Stimulated activated CD4-positive, alpha-beta T cell treated with anti-CD3 and anti-CD28 coated beads, Interleukin-15, amount 100 ng/mL, for 1 hour (primary cell): ENCODE measurements at regions not wholly inside any gene's neighbourhood (a gene's known extent, or its start where the extent isn't known, plus 50 kb on each side); places are given as distances from the start of the nearest gene placed in this dataset.

Experiments used
- DNase-seq, 2 donors: peaks; one replicate each; pipeline ENCODE4 v3.0.0-alpha.2; 2020; ENCODE audit warnings: low read depth in 1 of 2, low spot score in 1 of 2

- DNase-seq: no peak
Measured at GRCh38 chr5:87954121-87954520, 314.5 kb downstream of the TMEM161B start.

DNA sequence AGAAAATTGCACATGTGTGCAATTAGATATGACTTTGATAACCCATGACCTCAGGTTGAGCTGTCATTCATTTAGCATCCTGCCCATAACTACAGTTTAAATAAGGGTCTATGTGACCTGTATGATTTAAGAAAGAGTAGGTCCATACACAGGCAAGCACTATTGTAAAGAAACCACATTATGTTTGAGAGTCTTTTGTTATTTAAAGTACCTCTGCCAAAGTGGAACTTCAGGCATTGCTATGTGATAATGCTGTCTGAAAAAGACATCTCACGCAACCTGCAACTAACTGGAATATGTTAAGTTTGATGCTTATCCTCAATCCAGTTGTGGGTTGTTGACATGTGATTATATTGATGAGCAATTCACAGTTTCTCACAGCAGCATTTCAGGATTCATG, 317.0 kb downstream of the TMEM161B start:
- DNase-seq: no peak

DNA sequence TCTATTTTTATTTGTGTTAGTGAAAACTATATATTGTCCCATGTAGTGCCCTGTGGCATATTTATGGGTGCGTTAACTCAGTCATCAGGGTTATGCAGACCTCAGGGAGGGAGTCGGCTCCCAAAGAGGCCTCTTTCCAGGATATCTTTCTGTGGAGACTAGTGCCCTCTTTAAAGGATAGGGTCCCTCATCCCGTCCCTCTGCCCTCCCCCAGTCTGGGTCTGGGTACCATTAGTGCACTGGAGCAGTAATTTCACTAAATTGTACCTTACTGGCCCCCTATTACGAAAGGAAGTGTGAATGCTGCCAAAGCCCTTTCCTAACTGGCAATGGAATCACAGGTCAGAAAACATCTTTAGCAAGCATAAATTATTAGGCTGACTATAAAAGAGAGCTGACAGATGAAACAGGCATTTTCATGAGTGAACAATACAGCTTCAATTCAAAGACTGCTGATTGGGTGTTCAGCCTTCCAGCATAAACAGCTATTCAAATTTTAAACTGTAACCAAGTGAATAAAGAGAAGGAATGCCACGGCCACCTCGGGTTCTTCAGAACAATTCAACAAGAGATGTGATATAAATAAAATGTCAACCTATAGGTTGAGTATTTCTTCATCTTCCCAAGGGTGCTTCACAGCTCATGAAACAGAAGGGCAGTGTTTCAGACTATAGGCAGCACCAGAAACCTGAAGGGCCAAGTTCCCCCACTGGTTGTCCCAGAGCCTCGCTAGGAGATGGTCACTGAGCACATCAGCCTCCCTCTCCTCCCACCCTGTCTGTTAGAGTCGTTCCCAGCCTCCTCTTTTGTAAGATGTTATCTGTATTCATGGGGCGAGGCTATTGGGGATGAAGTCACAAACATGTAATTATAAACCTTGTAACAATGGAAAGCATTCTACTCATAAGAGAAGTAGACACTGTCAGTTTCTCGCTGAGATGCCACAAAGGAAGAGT, 318.7 kb downstream of the TMEM161B start:
- DNase-seq: no peak

- no peak for DNase-seq
Measured at GRCh38 chr5:87948486-87948885, 320.2 kb downstream of the TMEM161B start.

GRCh38 chr5:87946271-87946670, 322.4 kb downstream of the TMEM161B start:
- DNase-seq: no peak

GRCh38 chr5:87945286-87945650, 323.4 kb downstream of the TMEM161B start:
- no peak for DNase-seq

- no peak for DNase-seq
Measured at GRCh38 chr5:87944553-87945285, 323.9 kb downstream of the TMEM161B start.

GRCh38 chr5:87940775-87941174, 327.9 kb downstream of the TMEM161B start:
- no peak for DNase-seq

- no peak for DNase-seq
Measured at GRCh38 chr5:87936667-87937066, 332.0 kb downstream of the TMEM161B start.

GRCh38 chr5:87924436-87924835, 344.2 kb downstream of the TMEM161B start:
- DNase-seq: no peak

- DNase-seq: no peak
Measured at GRCh38 chr5:87916320-87916719, 352.3 kb downstream of the TMEM161B start.

DNA sequence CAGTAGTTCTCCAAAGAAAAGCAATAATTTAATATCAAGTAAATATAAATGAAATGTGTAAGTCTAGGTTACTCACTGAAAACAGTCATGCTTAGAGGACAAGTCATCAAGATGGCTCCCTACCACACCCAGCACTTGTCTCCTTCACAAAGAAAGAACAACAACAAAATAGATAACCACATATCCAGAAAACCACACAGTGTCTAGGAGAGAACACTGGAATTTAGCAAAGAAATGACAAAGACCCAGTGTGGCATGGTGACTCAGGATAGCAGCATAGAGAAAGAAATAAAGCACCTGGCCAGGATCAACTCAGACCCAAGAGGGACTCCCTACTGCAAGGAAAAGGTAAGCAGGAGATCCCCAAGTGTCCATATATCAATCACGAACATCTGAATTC, 356.2 kb downstream of the TMEM161B start:
- no peak for DNase-seq

DNA sequence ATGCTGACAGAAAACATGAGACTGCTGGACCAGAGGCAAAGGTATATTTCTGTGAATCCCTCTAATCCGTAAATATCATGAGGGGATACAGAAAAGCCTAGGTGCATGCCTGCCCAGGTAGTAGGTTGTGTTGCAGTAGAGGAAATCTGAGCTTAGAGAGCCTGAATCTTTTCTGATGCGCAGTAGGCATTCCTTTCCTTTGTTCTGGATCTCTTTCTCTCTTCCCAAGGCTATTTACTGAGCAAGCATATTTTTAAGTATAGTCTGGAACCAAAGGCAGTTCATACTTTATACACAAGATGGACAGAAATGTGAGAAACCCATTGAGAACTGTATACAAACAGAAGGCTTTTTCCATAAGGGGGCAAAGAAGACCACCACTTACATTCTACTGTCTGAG, 359.3 kb downstream of the TMEM161B start:
- DNase-seq: no peak

- no peak for DNase-seq
Measured at GRCh38 chr5:87906962-87907361, 361.7 kb downstream of the TMEM161B start.

GRCh38 chr5:87900419-87900818, 368.2 kb downstream of the TMEM161B start:
- DNase-seq: no peak

DNA sequence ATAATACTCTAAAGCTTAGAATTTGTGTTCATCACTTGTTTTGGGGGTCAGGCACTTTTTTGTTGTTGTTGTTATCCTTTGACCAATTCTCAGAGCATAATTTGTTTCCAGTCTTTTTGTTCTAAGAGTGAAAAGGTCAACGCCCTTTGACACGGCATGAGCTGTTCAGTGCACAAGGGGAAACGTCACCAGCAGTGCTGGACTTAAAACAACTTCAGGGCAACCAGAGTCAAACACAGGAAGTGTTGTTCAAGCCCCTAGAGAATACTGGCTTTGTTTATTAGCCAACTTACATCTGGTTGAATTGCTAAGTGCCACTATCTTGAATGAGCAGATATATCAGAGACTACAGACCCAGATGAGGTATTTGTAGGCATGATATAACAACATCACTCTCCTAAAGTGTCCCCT, 368.9 kb downstream of the TMEM161B start:
- no peak for DNase-seq

DNA sequence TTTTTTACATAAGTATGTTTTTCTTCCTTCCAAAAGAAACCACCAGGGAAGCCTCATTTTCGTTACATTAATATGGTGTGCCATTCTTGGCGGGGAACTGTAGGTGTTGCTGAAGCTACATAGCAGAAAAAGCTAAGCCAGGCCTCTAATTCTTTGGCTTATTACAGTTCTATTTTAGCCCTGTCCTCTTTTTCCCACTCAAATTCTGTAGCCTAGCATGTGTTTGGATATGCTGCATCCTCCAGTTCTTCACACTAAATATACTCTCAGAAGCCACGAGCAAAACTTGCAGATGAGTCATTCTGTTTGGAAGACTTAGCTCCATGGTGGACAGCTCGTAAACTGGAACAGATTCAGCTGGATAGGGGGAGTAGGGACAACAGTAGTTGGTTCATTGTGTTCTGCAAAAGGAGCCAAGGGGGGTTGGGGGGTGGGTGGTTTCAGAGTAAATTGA, 369.4 kb downstream of the TMEM161B start:
- DNase-seq: no peak

GRCh38 chr5:87898574-87898973, 370.1 kb downstream of the TMEM161B start:
- no peak for DNase-seq

DNA sequence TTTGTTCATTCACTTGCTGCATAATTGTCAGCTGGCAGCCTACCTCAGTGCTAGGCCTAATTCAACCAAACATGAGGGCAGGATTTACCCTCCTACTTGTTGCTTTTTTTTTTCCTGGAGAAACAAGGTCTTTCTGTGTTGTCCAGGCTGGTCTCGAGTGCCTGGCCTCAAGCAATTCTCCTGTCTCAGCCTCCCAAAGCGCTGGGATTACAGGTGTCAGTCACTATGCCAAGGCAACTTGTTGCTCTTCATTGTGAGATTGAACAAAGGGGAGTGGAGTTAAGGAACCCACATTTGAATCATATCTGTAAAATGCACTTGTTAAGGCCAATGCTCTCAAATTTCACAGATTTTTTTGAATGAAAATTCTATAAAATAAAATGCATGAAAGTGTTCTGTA, 380.5 kb downstream of the TMEM161B start:
- DNase-seq: no peak

DNA sequence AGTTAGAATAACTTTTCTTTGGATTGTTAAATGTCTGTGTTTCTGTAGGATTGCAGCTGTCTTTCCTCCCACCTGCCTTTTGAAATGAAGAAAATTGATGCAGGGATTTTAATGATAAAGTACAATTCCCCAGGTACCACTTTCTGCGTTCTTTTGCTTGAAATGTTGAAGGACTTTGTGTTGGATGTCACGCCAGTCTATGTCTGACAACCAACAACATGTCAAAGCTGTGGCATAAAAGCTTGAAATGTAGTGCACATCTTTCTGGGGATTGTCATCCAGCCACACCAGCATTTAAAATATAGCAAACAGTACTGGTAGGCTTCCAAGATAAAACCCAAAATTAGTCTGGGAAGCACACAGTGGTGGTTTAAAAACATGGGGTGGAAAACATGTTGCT, 381.4 kb downstream of the TMEM161B start:
- no peak for DNase-seq

GRCh38 chr5:87886164-87886563, 382.5 kb downstream of the TMEM161B start:
- no peak for DNase-seq

DNA sequence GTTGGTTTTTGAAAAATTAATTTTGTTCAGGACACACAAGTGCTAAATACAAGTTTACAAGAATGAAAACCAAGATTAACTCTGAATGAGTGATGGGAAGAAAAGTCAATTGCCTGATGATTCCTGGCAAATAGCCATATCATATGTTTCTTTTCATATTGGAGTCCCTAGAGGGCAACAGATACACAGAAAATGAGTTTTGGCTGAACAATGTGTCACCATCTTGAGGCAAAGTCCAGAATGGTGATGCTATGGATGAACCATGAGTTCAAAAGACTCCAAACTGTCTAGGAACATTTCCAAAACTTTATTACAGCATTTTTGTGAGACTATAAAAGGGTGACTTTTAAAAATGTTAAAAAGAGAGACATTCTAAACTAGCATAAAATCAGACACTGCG, 382.9 kb downstream of the TMEM161B start:
- no peak for DNase-seq
